ENCODE measurements at regions not wholly inside any gene's neighbourhood (a gene's known extent, or its start where the extent isn't known, plus 50 kb on each side); places are given as distances from the start of the nearest gene placed in this dataset.

DNA sequence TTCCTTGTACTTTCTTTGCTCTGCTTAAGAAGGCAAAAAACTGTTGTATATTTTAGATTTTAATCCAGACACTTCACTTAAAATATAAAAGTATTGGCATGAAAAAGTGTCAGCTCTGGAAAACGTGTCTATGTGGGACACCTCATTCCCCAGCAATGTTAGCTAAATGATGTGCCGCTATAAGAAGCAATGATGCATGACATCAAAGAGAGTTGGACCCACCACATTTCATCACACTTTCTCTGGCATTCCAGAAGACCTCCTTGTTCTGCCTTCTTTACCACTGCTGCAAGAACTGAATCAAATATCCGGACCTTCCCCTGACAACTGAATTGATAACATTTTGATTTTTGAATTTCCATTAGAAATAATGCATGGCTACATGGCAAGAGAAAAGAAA lies 242.4 kb upstream of the TANK start:
- DNase-seq (ENCODE audit: low spot score in 2 of 2, unreplicated experiment in 2 of 2): no peak
- TF ChIP-seq, protein P1, sequence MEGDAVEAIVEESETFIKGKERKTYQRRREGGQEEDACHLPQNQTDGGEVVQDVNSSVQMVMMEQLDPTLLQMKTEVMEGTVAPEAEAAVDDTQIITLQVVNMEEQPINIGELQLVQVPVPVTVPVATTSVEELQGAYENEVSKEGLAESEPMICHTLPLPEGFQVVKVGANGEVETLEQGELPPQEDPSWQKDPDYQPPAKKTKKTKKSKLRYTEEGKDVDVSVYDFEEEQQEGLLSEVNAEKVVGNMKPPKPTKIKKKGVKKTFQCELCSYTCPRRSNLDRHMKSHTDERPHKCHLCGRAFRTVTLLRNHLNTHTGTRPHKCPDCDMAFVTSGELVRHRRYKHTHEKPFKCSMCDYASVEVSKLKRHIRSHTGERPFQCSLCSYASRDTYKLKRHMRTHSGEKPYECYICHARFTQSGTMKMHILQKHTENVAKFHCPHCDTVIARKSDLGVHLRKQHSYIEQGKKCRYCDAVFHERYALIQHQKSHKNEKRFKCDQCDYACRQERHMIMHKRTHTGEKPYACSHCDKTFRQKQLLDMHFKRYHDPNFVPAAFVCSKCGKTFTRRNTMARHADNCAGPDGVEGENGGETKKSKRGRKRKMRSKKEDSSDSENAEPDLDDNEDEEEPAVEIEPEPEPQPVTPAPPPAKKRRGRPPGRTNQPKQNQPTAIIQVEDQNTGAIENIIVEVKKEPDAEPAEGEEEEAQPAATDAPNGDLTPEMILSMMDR (IDR thresholded peaks at IDR 0.05; ENCODE audit: unreplicated experiment): no peak
- Mint-ChIP-seq H3K4me3 (no peak overlapping the region), H3K36me3 (no peaks in the 10 kb centered on the region), H3K27me3 (ENCODE audit: low read depth) (no peaks in the 10 kb centered on the region), H3K27ac (no peak overlapping the region), H3K4me1 (peaks cover 27% of the 10 kb centered on the region), H3K9me3 (peaks cover 7% of the 10 kb centered on the region)

DNA sequence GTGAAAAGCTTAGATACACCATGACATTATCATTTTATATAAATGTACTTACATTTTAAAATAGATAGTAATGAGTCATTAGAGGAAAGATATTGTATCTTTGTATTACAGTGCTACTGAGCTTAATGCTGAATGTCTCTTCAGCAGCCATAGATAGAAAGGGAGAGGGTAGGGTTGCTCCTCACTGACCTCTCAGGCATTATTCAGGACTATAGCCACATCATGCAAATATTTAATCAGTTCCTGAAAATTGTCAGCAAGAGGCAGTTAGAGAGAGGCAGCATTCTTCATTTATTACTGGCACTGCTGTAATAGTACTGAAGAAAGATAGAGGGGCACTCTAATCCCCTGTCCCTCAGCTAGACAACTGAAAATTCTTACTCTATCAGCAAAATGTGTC lies 242.0 kb upstream of the TANK start:
- H3K27ac Mint-ChIP-seq: no peak overlapping the region
- no peak for DNase-seq (ENCODE audit: low spot score in 2 of 2, unreplicated experiment in 2 of 2)
- no peak overlapping the region for H3K4me3 Mint-ChIP-seq
- H3K4me1 Mint-ChIP-seq: peaks cover 27% of the 10 kb centered on the region
- TF ChIP-seq, protein P1 (IDR thresholded peaks at IDR 0.05; ENCODE audit: unreplicated experiment): no peak
- no peaks in the 10 kb centered on the region for H3K27me3 Mint-ChIP-seq (ENCODE audit: low read depth)
- H3K9me3 Mint-ChIP-seq: peaks cover 7% of the 10 kb centered on the region
- no peaks in the 10 kb centered on the region for H3K36me3 Mint-ChIP-seq

DNA sequence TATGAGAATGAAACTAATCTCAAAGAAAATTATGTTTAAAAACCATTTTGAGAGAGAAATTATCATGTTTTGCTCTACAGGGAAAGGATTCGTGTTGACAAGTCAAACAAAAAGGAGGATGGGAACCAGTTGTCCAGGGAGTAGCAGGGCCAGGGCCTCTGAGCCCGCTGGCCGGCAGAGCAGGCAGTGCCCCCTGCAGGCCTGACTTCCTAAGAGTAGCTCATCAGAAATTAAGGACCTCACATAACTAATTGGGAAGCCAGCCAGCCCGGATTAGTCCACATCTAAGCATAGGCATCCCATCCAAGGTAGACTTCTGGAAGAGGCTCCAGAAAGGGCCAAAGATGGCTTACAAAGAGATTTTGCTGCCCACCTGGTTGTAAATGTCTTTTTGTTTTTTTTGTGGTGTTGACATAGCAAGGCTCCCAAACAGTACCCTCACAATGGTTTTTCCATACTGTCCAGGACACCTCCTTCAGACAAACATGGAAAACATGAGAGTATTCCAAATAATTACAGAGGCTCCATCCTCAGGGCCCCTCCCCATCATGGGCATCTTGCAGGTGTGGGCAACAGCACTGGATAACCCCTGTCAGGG lies 241.2 kb upstream of the TANK start:
- no peak overlapping the region for H3K27ac Mint-ChIP-seq
- DNase-seq (ENCODE audit: low spot score in 2 of 2, unreplicated experiment in 2 of 2): no peak
- H3K27me3 Mint-ChIP-seq (ENCODE audit: low read depth): no peaks in the 10 kb centered on the region
- no peaks in the 10 kb centered on the region for H3K36me3 Mint-ChIP-seq
- TF ChIP-seq, protein P1 (IDR thresholded peaks at IDR 0.05; ENCODE audit: unreplicated experiment): peak; percentile 26
- H3K4me3 Mint-ChIP-seq: no peak overlapping the region
- H3K4me1 Mint-ChIP-seq: peaks cover 27% of the 10 kb centered on the region
- peaks cover 7% of the 10 kb centered on the region for H3K9me3 Mint-ChIP-seq

DNA sequence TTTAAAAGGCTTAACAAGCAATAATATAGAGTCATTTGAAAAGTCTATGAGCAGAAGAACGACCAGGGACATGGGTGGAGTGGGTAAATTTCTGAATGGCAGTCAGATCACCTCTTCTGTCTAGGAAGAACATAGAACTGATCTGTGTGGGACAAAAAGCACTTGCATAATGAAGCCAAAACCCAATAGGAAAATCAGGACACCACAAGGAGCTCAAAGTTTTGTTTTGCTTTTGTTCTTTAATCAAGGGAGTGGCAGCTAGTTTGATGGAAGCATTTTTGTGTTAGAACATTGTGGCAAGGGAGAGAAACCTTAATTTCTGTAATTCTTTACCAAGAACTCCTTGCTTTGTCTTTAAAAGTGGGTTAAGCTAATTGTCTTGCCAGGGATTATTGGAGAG lies 240.2 kb upstream of the TANK start:
- Mint-ChIP-seq H3K27me3 (ENCODE audit: low read depth) (no peaks in the 10 kb centered on the region), H3K4me3 (no peak overlapping the region), H3K36me3 (no peaks in the 10 kb centered on the region), H3K9me3 (peaks cover 7% of the 10 kb centered on the region), H3K27ac (peak overlapping the region; percentile 88), H3K4me1 (peaks cover 27% of the 10 kb centered on the region)
- DNase-seq (ENCODE audit: low spot score in 2 of 2, unreplicated experiment in 2 of 2): no peak
- TF ChIP-seq, protein P1 (IDR thresholded peaks at IDR 0.05; ENCODE audit: unreplicated experiment): no peak

DNA sequence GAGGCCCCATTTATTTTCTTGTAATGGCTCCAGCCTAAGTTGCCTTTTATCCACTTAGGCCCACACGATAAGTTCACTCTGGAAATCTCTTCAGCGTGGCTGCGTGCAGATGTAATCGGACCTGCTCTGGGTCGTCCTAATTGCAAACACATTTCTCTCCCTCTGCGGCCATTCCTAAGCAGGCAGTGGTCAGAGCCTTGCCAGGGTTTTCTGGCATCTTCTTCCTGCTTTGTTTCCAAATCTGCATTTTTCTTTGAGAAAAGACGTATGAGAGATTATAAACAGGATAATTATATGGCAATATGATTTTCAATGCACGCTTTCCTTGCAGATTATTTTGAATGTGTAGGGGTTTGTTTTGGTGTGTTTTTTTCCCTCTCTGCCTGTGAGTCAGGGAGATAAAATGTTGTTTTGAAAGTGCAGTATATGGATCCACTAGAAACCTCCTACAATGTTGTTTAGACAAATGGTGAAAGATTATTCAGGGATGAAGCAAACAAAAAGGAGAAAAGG lies 239.4 kb upstream of the TANK start:
- Mint-ChIP-seq H3K36me3 (no peaks in the 10 kb centered on the region), H3K4me1 (peaks cover 27% of the 10 kb centered on the region), H3K27me3 (ENCODE audit: low read depth) (no peaks in the 10 kb centered on the region), H3K4me3 (no peak overlapping the region), H3K9me3 (peaks cover under 1% of the 10 kb centered on the region), H3K27ac (peak overlapping the region; percentile 88)
- peak; percentile 25 to 48 for DNase-seq (ENCODE audit: low spot score in 2 of 2, unreplicated experiment in 2 of 2)
- TF ChIP-seq, protein P1 (IDR thresholded peaks at IDR 0.05; ENCODE audit: unreplicated experiment): no peak
